WTC11 (cell line): ENCODE measurements at regions not wholly inside any gene's neighbourhood (a gene's known extent, or its start where the extent isn't known, plus 50 kb on each side); places are given as distances from the start of the nearest gene placed in this dataset.

Experiments
- ATAC-seq: fragments of 200-7000 bp; cut with Tn5 transposase; 2 replicates; pipeline ENCODE4 v1.10.0; 2021; ENCODE audit warnings: mild to moderate bottlenecking, moderate library complexity
- CTCF ChIA-PET: fragments of 300-600 bp; sonication (Branson Sonifier 250); formaldehyde crosslinking; loops from one replicate; lab custom pipeline; 2021; ENCODE audit warnings: antibody characterized with exemption; lab: Charles Lee
- POLR2A ChIA-PET: fragments of 350-600 bp; sonication (Branson Sonifier 250); formaldehyde crosslinking; loops from one replicate; lab custom pipeline; 2021; ENCODE audit warnings: antibody characterized with exemption; lab: Charles Lee
- DNase-seq: peaks from one replicate; pipeline ENCODE4 v3.0.0; 2021; ENCODE audit warnings: low spot score
- H3K27ac Mint-ChIP-seq: 2 replicates; pipeline ENCODE4 v1.8.0; 2021; ENCODE audit warnings: mixed read lengths
- H3K27me3 Mint-ChIP-seq: 2 replicates; pipeline ENCODE4 v1.8.0; 2021; ENCODE audit warnings: low read depth, mild to moderate bottlenecking, moderate library complexity, mixed read lengths
- H3K36me3 Mint-ChIP-seq: 2 replicates; pipeline ENCODE4 v1.8.0; 2021; ENCODE audit warnings: mixed read lengths
- H3K4me1 Mint-ChIP-seq: 2 replicates; pipeline ENCODE4 v1.8.0; 2022; ENCODE audit warnings: mixed read lengths
- H3K4me3 Mint-ChIP-seq: 2 replicates; pipeline ENCODE4 v1.8.0; 2021; ENCODE audit warnings: mild to moderate bottlenecking, moderate library complexity, mixed read lengths
- H3K9me3 Mint-ChIP-seq: 2 replicates; pipeline ENCODE4 v1.8.0; 2021; ENCODE audit warnings: mixed read lengths
- CREB1 ChIP-seq: sonication (generic); formaldehyde crosslinking; IDR thresholded peaks from 2 replicates; pipeline ENCODE4 v1.8.0; 2023; ENCODE audit warnings: mild to moderate bottlenecking, missing genetic modification reagents
- ETV6 ChIP-seq: sonication (generic); formaldehyde crosslinking; IDR thresholded peaks from 2 replicates; pipeline ENCODE4 v1.8.1; 2022; ENCODE audit warnings: mild to moderate bottlenecking, missing genetic modification reagents
- FOXJ3 ChIP-seq: sonication (generic); formaldehyde crosslinking; IDR thresholded peaks from 2 replicates; pipeline ENCODE4 v1.9.0; 2021; ENCODE audit warnings: missing genetic modification reagents, mild to moderate bottlenecking, borderline replicate concordance
- FOXK1 ChIP-seq: sonication (generic); formaldehyde crosslinking; IDR thresholded peaks from 2 replicates; pipeline ENCODE4 v1.8.0; 2022; ENCODE audit warnings: mild to moderate bottlenecking, moderate library complexity, missing genetic modification reagents
- JAZF1 ChIP-seq: fragments of 250-450 bp; sonication (Bioruptor Pico); IDR thresholded peaks from 2 replicates; pipeline ENCODE4 v1.9.0; 2021; ENCODE audit warnings: moderate library complexity, mild to moderate bottlenecking, inconsistent platforms
- MYBL2 ChIP-seq: sonication (generic); formaldehyde crosslinking; IDR thresholded peaks from 2 replicates; pipeline ENCODE4 v1.8.1; 2023; ENCODE audit warnings: mild to moderate bottlenecking, moderate library complexity, missing genetic modification reagents
- RELA ChIP-seq: sonication (generic); formaldehyde crosslinking; IDR thresholded peaks from 2 replicates; pipeline ENCODE4 v1.8.1; 2022; ENCODE audit warnings: missing genetic modification reagents, mild to moderate bottlenecking, borderline replicate concordance
- TCF7 ChIP-seq: sonication (generic); formaldehyde crosslinking; IDR thresholded peaks from 2 replicates; pipeline ENCODE4 v1.8.0; 2022; ENCODE audit warnings: mild to moderate bottlenecking, low read depth, missing genetic modification reagents, moderate library complexity
- ZNF138 ChIP-seq: sonication (generic); formaldehyde crosslinking; conservative IDR thresholded peaks from 2 replicates; pipeline ENCODE4 v1.8.1; 2022; ENCODE audit warnings: mild to moderate bottlenecking, moderate library complexity, missing genetic modification reagents
- ZNF219 ChIP-seq: sonication (generic); formaldehyde crosslinking; IDR thresholded peaks from 2 replicates; pipeline ENCODE4 v1.8.0; 2023; ENCODE audit warnings: missing genetic modification reagents, mild to moderate bottlenecking, borderline replicate concordance
- ZNF423 ChIP-seq: fragments of 250-450 bp; sonication (Bioruptor Pico); IDR thresholded peaks from 2 replicates; pipeline ENCODE4 v2.1.2; 2022; ENCODE audit warnings: mild to moderate bottlenecking, moderate library complexity
- TF ChIP-seq, protein P1 (sequence below): fragments of 250-450 bp; sonication (Bioruptor Pico); conservative IDR thresholded peaks from 2 replicates; pipeline ENCODE4 v1.9.0; 2021; ENCODE audit warnings: mild to moderate bottlenecking
- TF ChIP-seq, protein P2 (sequence below): sonication (generic); formaldehyde crosslinking; IDR thresholded peaks from 2 replicates; pipeline ENCODE4 v1.8.1; 2023; ENCODE audit warnings: mild to moderate bottlenecking, missing genetic modification reagents
- TF ChIP-seq, protein P3 (sequence below): sonication (generic); formaldehyde crosslinking; IDR thresholded peaks from 2 replicates; pipeline ENCODE4 v1.8.1; 2022; ENCODE audit warnings: missing genetic modification reagents, borderline replicate concordance
- TF ChIP-seq, protein P4 (sequence below): sonication (generic); formaldehyde crosslinking; IDR thresholded peaks from 2 replicates; pipeline ENCODE4 v1.8.0; 2023; ENCODE audit warnings: missing genetic modification reagents, mild to moderate bottlenecking, borderline replicate concordance
- TF ChIP-seq, protein P5 (sequence below): sonication (generic); formaldehyde crosslinking; IDR thresholded peaks from 2 replicates; pipeline ENCODE4 v1.8.1; 2022; ENCODE audit warnings: mild to moderate bottlenecking, moderate library complexity, missing genetic modification reagents
- TF ChIP-seq, protein P6 (sequence below): fragments of 250-450 bp; sonication (Bioruptor Pico); IDR thresholded peaks from 2 replicates; pipeline ENCODE4 v1.9.0; 2021; ENCODE audit warnings: mild to moderate bottlenecking, borderline replicate concordance
- TF ChIP-seq, protein P7 (sequence below): fragments of 250-450 bp; sonication (Bioruptor Pico); IDR thresholded peaks from 2 replicates; pipeline ENCODE4 v1.9.0; 2021; ENCODE audit warnings: moderate library complexity, mild to moderate bottlenecking, inconsistent platforms, borderline replicate concordance

DNA sequence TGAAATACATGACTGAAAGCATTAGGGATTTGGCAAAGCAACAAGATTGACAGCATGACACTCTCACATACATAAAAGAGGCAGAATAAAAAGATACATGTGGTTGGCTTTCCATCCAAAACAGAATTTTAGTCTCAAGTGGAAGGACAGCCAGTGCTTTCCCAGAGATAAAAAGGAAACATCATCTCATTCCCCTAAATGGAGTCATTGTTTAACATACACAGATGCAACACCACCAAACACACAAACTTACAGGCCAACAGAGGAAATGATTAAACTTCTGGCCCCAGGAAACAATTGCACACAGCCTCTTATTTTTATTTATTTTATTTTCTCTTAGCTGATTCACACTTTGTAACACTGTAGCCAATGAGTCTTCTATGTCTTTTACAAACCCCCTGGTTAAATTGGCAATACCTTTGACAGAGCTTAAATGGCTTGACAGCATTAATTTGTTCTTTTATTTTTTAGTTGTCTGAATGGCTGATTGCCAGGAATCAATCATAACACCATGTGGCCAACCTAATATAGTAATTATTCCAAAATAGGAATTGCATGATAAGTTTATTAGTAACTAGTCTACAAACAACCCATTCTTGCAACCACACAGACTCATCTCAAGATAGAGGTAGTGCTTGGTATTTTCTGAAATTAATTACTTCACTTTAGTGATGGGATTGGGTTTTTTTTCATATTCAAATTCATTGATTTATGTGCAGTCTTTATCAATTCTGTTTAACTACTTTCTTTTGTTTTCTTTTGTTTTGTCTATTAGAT lies 190.5 kb downstream of the RND3 start:
- no peaks in the 10 kb centered on the region for H3K27me3 Mint-ChIP-seq
- H3K36me3 Mint-ChIP-seq, result peaks cover 23% of the 10 kb centered on the region
- H3K27ac Mint-ChIP-seq, result no peak overlapping the region
- no peak overlapping the region for H3K4me3 Mint-ChIP-seq
- ChIA-PET CTCF (no interaction called here), POLR2A (no interaction called here)
- H3K4me1 Mint-ChIP-seq, result peaks cover 16% of the 10 kb centered on the region
- DNase-seq, result no peak
- ATAC-seq, result no peak
- peaks cover 43% of the 10 kb centered on the region for H3K9me3 Mint-ChIP-seq
- TF ChIP-seq ZNF423 (CRISPR knock-in tag) (no peak), TCF7 (no peak), CREB1 (CRISPR knock-in tag) (no peak), FOXK1 (no peak), ZNF138 (CRISPR knock-in tag) (no peak), JAZF1 (CRISPR knock-in tag) (no peak), ETV6 (CRISPR knock-in tag) (no peak), MYBL2 (CRISPR knock-in tag) (no peak), RELA (CRISPR knock-in tag) (no peak), FOXJ3 (no peak), ZNF219 (CRISPR knock-in tag) (no peak)
- TF ChIP-seq, protein P1, sequence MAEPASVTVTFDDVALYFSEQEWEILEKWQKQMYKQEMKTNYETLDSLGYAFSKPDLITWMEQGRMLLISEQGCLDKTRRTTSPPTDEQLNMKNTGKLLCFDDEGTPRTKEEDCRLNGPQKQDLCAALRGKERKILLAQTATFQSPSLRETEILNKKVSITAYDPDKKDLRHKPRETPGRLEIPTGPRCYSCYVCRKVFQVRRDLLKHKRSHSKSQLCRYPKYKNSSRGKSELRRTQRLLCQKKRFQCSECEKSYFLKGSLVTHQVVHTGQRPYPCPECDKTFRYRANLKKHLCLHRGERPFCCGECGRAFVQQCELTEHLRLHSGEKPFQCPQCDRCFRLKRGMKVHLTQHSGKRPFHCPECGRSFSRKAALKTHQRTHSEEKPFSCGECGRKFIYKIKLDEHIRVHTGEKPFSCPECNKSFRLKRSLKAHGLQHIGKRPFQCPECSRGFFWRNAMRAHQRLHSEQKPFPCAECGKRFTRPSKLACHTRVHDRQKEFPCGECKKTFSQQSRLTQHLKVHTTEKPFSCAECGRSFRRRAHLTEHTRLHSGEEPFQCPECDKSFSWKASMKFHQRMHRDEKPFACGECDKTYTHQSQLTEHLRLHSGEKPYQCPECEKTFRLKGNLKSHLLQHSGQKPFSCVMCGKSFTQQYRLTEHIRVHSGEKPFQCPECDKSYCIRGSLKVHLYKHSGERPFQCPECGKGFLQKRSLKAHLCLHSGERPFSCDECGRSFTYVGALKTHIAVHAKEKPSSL (CRISPR knock-in tag), result no peak
- TF ChIP-seq, protein P2, sequence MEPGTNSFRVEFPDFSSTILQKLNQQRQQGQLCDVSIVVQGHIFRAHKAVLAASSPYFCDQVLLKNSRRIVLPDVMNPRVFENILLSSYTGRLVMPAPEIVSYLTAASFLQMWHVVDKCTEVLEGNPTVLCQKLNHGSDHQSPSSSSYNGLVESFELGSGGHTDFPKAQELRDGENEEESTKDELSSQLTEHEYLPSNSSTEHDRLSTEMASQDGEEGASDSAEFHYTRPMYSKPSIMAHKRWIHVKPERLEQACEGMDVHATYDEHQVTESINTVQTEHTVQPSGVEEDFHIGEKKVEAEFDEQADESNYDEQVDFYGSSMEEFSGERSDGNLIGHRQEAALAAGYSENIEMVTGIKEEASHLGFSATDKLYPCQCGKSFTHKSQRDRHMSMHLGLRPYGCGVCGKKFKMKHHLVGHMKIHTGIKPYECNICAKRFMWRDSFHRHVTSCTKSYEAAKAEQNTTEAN, result no peak
- TF ChIP-seq, protein P3, sequence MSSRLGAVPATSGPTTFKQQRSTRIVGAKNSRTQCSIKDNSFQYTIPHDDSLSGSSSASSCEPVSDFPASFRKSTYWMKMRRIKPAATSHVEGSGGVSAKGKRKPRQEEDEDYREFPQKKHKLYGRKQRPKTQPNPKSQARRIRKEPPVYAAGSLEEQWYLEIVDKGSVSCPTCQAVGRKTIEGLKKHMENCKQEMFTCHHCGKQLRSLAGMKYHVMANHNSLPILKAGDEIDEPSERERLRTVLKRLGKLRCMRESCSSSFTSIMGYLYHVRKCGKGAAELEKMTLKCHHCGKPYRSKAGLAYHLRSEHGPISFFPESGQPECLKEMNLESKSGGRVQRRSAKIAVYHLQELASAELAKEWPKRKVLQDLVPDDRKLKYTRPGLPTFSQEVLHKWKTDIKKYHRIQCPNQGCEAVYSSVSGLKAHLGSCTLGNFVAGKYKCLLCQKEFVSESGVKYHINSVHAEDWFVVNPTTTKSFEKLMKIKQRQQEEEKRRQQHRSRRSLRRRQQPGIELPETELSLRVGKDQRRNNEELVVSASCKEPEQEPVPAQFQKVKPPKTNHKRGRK (CRISPR knock-in tag), result no peak
- TF ChIP-seq, protein P4, sequence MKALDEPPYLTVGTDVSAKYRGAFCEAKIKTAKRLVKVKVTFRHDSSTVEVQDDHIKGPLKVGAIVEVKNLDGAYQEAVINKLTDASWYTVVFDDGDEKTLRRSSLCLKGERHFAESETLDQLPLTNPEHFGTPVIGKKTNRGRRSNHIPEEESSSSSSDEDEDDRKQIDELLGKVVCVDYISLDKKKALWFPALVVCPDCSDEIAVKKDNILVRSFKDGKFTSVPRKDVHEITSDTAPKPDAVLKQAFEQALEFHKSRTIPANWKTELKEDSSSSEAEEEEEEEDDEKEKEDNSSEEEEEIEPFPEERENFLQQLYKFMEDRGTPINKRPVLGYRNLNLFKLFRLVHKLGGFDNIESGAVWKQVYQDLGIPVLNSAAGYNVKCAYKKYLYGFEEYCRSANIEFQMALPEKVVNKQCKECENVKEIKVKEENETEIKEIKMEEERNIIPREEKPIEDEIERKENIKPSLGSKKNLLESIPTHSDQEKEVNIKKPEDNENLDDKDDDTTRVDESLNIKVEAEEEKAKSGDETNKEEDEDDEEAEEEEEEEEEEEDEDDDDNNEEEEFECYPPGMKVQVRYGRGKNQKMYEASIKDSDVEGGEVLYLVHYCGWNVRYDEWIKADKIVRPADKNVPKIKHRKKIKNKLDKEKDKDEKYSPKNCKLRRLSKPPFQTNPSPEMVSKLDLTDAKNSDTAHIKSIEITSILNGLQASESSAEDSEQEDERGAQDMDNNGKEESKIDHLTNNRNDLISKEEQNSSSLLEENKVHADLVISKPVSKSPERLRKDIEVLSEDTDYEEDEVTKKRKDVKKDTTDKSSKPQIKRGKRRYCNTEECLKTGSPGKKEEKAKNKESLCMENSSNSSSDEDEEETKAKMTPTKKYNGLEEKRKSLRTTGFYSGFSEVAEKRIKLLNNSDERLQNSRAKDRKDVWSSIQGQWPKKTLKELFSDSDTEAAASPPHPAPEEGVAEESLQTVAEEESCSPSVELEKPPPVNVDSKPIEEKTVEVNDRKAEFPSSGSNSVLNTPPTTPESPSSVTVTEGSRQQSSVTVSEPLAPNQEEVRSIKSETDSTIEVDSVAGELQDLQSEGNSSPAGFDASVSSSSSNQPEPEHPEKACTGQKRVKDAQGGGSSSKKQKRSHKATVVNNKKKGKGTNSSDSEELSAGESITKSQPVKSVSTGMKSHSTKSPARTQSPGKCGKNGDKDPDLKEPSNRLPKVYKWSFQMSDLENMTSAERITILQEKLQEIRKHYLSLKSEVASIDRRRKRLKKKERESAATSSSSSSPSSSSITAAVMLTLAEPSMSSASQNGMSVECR (CRISPR knock-in tag), result no peak
- TF ChIP-seq, protein P5, sequence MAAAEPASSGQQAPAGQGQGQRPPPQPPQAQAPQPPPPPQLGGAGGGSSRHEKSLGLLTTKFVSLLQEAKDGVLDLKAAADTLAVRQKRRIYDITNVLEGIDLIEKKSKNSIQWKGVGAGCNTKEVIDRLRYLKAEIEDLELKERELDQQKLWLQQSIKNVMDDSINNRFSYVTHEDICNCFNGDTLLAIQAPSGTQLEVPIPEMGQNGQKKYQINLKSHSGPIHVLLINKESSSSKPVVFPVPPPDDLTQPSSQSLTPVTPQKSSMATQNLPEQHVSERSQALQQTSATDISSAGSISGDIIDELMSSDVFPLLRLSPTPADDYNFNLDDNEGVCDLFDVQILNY (CRISPR knock-in tag), result no peak
- TF ChIP-seq, protein P6, sequence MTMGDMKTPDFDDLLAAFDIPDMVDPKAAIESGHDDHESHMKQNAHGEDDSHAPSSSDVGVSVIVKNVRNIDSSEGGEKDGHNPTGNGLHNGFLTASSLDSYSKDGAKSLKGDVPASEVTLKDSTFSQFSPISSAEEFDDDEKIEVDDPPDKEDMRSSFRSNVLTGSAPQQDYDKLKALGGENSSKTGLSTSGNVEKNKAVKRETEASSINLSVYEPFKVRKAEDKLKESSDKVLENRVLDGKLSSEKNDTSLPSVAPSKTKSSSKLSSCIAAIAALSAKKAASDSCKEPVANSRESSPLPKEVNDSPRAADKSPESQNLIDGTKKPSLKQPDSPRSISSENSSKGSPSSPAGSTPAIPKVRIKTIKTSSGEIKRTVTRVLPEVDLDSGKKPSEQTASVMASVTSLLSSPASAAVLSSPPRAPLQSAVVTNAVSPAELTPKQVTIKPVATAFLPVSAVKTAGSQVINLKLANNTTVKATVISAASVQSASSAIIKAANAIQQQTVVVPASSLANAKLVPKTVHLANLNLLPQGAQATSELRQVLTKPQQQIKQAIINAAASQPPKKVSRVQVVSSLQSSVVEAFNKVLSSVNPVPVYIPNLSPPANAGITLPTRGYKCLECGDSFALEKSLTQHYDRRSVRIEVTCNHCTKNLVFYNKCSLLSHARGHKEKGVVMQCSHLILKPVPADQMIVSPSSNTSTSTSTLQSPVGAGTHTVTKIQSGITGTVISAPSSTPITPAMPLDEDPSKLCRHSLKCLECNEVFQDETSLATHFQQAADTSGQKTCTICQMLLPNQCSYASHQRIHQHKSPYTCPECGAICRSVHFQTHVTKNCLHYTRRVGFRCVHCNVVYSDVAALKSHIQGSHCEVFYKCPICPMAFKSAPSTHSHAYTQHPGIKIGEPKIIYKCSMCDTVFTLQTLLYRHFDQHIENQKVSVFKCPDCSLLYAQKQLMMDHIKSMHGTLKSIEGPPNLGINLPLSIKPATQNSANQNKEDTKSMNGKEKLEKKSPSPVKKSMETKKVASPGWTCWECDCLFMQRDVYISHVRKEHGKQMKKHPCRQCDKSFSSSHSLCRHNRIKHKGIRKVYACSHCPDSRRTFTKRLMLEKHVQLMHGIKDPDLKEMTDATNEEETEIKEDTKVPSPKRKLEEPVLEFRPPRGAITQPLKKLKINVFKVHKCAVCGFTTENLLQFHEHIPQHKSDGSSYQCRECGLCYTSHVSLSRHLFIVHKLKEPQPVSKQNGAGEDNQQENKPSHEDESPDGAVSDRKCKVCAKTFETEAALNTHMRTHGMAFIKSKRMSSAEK (CRISPR knock-in tag), result no peak
- TF ChIP-seq, protein P7, sequence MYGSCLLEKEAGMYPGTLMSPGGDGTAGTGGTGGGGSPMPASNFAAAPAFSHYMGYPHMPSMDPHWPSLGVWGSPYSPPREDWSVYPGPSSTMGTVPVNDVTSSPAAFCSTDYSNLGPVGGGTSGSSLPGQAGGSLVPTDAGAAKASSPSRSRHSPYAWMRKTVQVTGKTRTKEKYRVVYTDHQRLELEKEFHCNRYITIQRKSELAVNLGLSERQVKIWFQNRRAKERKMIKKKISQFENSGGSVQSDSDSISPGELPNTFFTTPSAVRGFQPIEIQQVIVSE (CRISPR knock-in tag), result no peak
